GM18508 (cell line): ENCODE measurements at regions not wholly inside any gene's neighbourhood (a gene's known extent, or its start where the extent isn't known, plus 50 kb on each side); places are given as distances from the start of the nearest gene placed in this dataset.

ENCODE experiments used
- ATAC-seq: cut with Tn5 transposase; IDR thresholded peaks from one replicate; pipeline ENCODE4 v1.9.1; 2021; ENCODE audit warnings: moderate number of reproducible peaks; ENCODE audit not compliant: insufficient read depth, unreplicated experiment

DNA sequence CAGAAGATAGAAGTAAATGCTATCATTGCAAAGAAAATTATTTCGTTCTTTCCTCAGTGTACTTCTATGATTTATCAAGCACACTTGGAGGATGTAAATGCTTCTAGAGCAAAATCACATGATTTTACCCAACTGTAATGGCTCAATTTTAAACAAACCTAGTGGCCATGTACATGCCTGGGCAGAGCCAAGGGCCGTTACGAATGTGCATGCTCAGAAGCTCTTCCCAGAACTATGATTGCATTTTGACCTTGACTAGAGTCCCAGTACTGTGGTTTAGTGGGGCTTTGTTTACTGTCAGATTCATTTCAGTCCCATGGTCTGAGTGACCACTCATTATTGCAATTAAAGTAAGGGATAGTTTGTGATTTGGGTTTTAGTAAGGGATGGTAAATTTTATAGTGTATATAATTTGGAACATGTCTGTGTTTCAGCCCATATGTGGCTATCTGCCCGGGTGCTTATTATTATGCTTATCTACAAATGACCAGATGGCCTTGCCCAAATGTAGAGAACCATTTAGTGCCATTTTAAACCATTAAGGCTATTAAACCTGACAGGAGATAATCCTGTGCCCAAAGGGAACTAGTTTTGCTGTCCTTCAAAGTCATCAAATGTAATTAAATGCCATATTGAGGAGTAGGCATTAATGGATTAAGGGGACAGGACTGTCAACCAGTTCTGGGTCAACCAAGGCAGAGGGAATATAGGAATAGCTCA is 239.1 kb downstream of the ICOS start:
- no peak for ATAC-seq

GRCh38 chr2:204176306-204176705 is 239.7 kb downstream of the ICOS start:
- ATAC-seq, result no peak

- no peak for ATAC-seq
Observed at GRCh38 chr2:204177251-204177976, 240.9 kb downstream of the ICOS start.

- no peak for ATAC-seq
Observed at GRCh38 chr2:204177977-204178522, 241.5 kb downstream of the ICOS start.

DNA sequence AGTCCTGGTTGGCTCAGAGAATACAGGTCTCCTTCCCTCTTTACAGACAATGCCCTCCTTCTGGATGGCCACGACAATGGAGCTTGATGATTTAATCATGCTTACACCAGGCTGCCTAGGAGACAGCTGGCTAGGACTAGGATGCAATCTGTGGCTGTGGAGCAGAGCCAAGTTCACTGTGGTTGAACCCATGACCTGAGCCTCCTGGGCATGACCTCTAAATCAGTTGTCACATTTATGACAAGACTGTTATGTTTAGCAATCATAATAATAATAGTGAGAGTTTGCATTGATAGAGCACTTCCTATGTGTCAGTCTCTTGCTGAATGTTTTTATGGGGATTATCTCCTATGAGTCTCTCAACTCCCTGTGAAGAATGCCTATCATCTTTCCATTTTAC is 244.1 kb downstream of the ICOS start:
- no peak for ATAC-seq

- ATAC-seq, result no peak
Observed at GRCh38 chr2:204183608-204184007, 247.0 kb downstream of the ICOS start.

GRCh38 chr2:204184226-204184625 is 247.7 kb downstream of the ICOS start:
- ATAC-seq, result no peak

DNA sequence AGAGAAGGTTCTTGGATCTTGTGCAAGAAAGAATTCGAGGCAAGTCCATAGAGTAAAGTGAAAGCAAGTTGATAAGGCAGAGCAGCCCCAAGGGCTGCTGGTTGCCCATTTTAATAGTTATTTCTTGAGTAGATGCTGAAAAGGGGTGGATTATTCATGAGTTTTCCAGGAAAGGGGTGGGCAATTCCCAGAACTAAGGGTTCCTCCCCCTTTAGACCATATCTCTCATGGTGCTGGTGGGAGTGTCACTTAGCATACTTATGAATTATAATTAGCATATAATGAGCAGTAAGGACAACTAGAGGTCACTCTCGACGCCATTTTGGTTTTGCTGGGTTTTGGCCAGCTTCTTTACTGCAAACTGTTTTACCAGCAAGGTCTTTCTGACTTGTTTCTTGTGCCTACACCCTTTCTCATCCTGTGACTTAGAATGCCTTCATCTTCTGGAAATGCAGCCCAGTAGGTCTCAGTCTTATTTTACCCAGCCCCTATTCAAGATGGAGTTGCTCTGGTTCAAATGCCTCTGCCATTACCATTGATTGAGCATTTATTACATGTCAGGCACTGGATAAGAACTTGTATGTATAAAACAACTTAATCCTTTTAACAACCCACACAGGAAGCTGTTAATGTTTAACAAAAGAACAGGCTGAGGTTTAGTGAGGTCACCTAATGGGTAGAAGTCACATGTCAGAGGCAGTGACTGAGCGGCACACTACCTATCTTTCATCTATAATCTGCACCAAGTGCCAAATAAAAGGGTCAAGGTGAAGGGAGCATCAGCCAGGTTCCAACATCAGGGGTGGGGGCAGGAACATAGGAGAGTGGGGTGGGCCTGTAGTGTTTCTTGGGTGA is 250.9 kb downstream of the ICOS start:
- ATAC-seq, result peak; percentile 66

GRCh38 chr2:204191574-204191973 is 255.0 kb downstream of the ICOS start:
- ATAC-seq, result no peak

DNA sequence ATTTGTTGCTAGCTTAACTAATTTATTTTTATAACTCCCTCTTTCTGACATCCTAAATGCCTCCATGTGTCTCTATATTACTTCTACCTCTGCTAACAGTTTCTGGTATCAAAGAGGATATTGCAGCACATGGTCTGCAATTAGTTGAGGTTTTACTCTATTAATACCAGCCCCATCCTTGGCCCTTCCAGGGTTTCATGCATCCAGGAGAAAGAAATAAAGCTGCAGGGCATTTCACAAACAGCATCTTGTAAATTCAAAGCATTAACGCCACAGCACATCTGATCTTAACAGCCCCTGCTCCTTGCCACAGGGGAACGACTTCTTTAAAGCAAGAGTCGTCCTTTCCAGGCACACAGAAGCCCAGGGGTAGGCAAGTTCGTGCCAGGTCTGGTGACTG is 258.9 kb downstream of the ICOS start:
- ATAC-seq, result no peak

DNA sequence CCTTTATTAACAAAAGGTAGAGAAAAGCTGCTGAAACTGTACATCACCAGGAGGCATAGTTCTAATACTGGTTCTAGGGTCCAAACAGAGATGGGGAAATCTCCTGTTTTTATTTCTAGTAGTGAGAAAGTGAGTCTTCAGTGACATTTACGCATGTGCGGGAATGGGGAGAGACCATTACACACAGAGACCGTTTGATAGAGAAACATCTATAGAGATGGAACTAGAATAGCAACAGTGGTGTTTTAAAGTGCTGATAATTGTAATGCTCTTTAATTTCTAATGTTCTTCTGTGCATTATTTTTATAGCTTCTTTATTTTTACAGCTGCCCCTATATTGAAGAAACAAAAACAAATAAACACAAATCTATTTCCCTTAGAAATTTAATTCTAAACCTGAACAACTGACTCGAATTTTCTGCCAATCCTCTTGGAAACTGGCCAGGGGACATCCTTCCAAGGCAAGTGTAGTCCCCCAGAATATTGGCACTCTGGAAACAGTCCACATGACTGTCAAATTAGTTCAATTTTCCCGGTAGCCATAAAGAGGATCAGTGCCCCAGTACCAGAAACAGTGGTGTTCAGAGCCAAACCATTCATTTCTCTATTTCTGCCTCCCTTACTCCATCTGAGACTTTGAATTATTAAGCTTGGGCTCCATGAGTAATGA is 260.9 kb downstream of the ICOS start:
- ATAC-seq, result no peak

- no peak for ATAC-seq
Observed at GRCh38 chr2:204199357-204199756, 262.8 kb downstream of the ICOS start.

DNA sequence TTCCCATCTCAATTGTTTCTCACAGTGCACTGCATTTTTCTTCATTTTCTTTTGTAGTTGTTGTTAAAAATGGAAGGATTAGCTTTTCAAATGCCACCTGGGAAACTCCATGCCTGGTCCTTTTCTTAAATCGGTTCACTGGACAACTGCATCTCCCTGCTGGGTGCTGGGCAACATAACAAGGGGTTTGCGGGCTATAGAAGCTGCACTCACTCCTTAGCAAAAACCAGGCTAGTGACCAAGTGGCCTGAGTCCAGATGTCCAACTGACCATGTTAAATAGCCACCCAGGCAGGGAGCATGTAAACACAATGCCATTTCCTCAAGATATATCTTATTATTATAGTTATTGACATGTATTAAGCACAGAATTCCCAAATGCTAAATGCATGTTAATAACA is 264.9 kb downstream of the ICOS start:
- no peak for ATAC-seq

DNA sequence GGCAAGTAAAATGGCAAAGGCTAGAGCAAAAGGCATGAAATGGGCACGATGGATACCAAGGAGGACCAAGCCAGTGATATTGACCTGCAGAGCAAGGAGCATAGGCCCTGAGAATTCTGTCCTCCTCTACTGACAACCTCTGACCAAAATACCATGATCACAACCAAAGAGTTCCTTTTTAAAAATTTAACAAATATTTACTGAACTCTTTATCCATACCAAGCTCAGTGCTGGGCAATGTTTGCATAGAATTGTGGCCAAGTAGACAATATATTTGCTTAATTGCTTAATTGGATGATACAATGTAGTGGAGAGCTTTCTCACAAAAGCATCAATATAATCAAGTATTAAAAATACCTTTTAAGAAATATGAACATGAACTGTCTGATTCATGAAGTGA is 265.7 kb downstream of the ICOS start:
- no peak for ATAC-seq

GRCh38 chr2:204203704-204204103 is 267.1 kb downstream of the ICOS start:
- no peak for ATAC-seq

DNA sequence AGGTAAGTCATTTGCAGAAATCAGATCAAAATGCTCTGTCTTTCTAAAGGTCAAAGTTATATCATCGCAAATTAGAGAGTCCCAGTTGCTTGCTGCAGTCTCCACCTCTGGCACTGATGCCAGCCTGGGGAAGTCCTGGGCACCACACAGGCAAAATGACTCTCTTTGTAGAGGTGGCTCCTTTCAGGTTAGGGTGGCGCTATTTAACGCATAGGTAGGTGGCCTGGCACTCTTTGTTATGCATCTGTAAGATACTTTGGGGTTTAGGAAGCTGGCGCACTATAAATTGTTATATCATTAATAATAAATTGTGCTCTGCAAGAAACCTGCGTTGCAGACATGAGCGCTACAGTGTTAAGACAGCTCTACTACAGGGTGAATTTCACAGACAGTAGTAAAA is 268.5 kb downstream of the ICOS start:
- no peak for ATAC-seq

GRCh38 chr2:204205538-204205937 is 269.0 kb downstream of the ICOS start:
- ATAC-seq, result no peak

DNA sequence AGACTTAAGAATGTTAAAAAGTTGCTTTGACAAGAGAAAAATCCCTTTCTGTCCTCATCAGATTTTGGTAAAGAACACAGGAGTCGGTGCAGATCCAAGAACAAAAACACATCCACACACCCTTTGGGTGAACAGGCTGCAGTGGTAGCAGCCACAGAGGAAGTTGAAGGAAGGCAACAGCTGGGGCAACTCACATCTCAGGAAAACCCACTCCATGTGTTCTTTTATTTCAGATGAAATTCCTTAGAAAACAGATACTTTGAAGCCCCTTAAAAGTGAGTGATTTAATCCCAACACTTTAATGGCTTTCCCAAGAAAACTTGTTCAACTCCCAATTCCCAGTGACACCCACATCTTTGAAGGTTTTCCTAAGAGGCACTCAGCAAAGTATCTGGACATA is 271.3 kb downstream of the ICOS start:
- no peak for ATAC-seq

DNA sequence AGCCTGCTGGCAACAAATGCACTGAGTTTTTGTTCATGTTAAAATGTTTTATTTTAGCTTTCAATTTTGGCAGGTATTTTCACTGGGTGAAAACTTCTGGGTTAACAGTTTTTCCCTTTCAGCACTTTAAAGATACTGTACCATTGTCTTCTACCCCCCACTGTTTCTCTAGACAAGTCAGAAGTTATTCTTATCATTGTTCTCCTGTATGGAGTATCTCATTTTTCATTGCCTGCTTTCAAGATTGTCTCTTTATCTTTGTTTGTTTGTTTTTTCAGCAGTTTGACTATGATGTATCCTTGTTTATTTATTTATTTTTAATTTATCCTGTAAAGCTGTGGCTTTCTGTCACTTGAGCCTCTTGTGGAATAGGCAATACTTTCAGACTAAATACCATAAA is 277.0 kb downstream of the ICOS start:
- ATAC-seq, result no peak

DNA sequence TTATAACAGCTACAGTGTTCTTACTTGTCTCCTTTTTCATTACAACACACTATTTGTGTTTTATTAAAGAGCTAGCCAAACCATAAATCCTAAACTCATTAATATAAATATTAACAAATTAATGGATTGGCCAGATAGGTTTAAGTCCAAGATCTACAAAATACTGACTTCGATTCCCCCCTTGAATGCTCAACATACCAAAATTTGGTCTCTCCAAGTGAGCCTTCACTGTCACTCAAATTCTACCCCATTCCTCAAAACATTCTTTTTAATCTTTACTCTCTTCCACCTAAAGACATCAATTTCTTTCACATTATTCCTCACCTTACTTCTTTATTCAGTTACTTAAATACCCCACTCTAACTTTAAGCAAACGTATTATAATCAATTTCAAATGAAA is 281.5 kb downstream of the ICOS start:
- ATAC-seq, result no peak
